ENCODE measurements at regions not wholly inside any gene's neighbourhood (a gene's known extent, or its start where the extent isn't known, plus 50 kb on each side); places are given as distances from the start of the nearest gene placed in this dataset.

GRCh38 chr12:31797230-31797872 is 68.5 kb upstream of the AMN1 start:
- Histone ChIP-seq H3K56ac (ENCODE audit: insufficient read length, low read depth, low read length) (no peak overlapping the region), H3K4ac (ENCODE audit: low read depth, low read length) (no peak overlapping the region), H4K5ac (ENCODE audit: insufficient read length, low read depth, low read length) (no peak overlapping the region), H2AFZ (ENCODE audit: low read length) (no peak overlapping the region), H3K4me2 (ENCODE audit: insufficient read depth, insufficient read length, low read length) (no peak overlapping the region), H3K23ac (ENCODE audit: insufficient read length, low read depth, low read length) (no peak overlapping the region), H3K9ac (ENCODE audit: extremely low read depth, insufficient read length, low read length) (no peak overlapping the region), H3K79me1 (ENCODE audit: insufficient read depth, low read depth, low read length, poor library complexity, severe bottlenecking) (no peaks in the 10 kb centered on the region), H2AK5ac (ENCODE audit: insufficient read length, low read length) (no peak overlapping the region), H2BK120ac (ENCODE audit: low read depth, low read length, poor library complexity, severe bottlenecking) (no peak overlapping the region), H3K14ac (ENCODE audit: insufficient read depth, low read length) (no peak overlapping the region), H2BK5ac (ENCODE audit: insufficient read length, low read length) (no peak overlapping the region), H2BK12ac (ENCODE audit: insufficient read length, low read depth, low read length) (no peak overlapping the region), H3K4me1 (ENCODE audit: insufficient read depth, low read length) (no peaks in the 10 kb centered on the region), H4K8ac (replicated peaks; ENCODE audit: insufficient read length, low read depth, low read length) (no peak overlapping the region), H3K18ac (ENCODE audit: insufficient read length, low read depth, low read length) (no peak overlapping the region), H2BK20ac (ENCODE audit: low read depth, low read length, poor library complexity, severe bottlenecking) (no peak overlapping the region), H3K27me3 (ENCODE audit: insufficient read depth, low read length) (no peaks in the 10 kb centered on the region), H3K79me2 (ENCODE audit: insufficient read depth, low read length) (no peaks in the 10 kb centered on the region), H2BK15ac (ENCODE audit: low read depth, low read length) (no peak overlapping the region), H4K20me1 (ENCODE audit: control insufficient read depth, insufficient read depth, insufficient read length) (no peaks in the 10 kb centered on the region), H4K91ac (ENCODE audit: insufficient read length, low read depth, low read length) (no peak overlapping the region), H3K27ac (ENCODE audit: insufficient read length, low read depth, low read length) (no peak overlapping the region), H3K9me3 (ENCODE audit: control insufficient read depth, low read depth, low read length) (no peaks in the 10 kb centered on the region), H3T11ph (ENCODE audit: low read length) (no peak overlapping the region), H3K23me2 (ENCODE audit: insufficient read length, low read depth, low read length, poor library complexity, severe bottlenecking) (no peaks in the 10 kb centered on the region)
- Mint-ChIP-seq H3K4me1 (peaks cover 11 to 13% of the 10 kb centered on the region in 2 experiments), H3K4me3 (no peak overlapping the region), H3K9me3 (peaks cover 3 to 4% of the 10 kb centered on the region in 2 experiments; a peak in 2 of 5 replicates), H3K27ac (no peak overlapping the region), H3K27me3 (ENCODE audit: low read depth) (no peaks in the 10 kb centered on the region; the same call in 1 of the 2 replicates), H3K36me3 (ENCODE audit: insufficient read depth in 1 of 3, low read depth in 3 of 3) (peaks cover 0 to 4% (median 0%) of the 10 kb centered on the region in 3 experiments; a peak in 2 of 7 replicates)
- WGBS (ENCODE audit: extremely low coverage, insufficient read length, low lambda C conversion rate): no CpG with 5 or more reads among the region's 13 CpGs
- no peak for TF ChIP-seq CTCF (conservative IDR thresholded peaks at IDR 0.05)
- no peak for DNase-seq
